ENCODE measurements at regions not wholly inside any gene's neighbourhood (a gene's known extent, or its start where the extent isn't known, plus 50 kb on each side); places are given as distances from the start of the nearest gene placed in this dataset.
"Not testable (repeated sequence)": the region's sequence is repeated elsewhere in the genome, so short reads cannot be mapped to it uniquely, and the experiment has no call there.

GRCh38 chr12:61290473-61290872, 969.7 kb upstream of the USP15 start:
- no peak for TF ChIP-seq JUND (IDR thresholded peaks at IDR 0.05; ENCODE audit: low read depth)
- DNase-seq (ENCODE audit: low read depth in 1 of 2, low spot score in 1 of 2) = no peak
- in situ Hi-C loops (cut with HindIII; ENCODE audit: low pct_unique_long_range_greater_than_20kb, low sequenced_read_pairs) = no loop called here

GRCh38 chr12:61291647-61292046, 968.6 kb upstream of the USP15 start:
- no peak for TF ChIP-seq JUND (IDR thresholded peaks at IDR 0.05; ENCODE audit: low read depth)
- in situ Hi-C loops (cut with HindIII; ENCODE audit: low pct_unique_long_range_greater_than_20kb, low sequenced_read_pairs) = no loop called here
- no peak for DNase-seq (ENCODE audit: low read depth in 1 of 2, low spot score in 1 of 2)

GRCh38 chr12:61294011-61294410, 966.2 kb upstream of the USP15 start:
- in situ Hi-C loops (cut with HindIII; ENCODE audit: low pct_unique_long_range_greater_than_20kb, low sequenced_read_pairs); DNase-seq (ENCODE audit: low read depth in 1 of 2, low spot score in 1 of 2): not testable (repeated sequence)

- no peak for DNase-seq (ENCODE audit: low read depth in 1 of 2, low spot score in 1 of 2)
- in situ Hi-C loops (cut with HindIII; ENCODE audit: low pct_unique_long_range_greater_than_20kb, low sequenced_read_pairs) = no loop called here
- TF ChIP-seq JUND (IDR thresholded peaks at IDR 0.05; ENCODE audit: low read depth) = no peak
These were observed 958.4 kb upstream of the USP15 start for GRCh38 chr12:61301817-61302216.

- in situ Hi-C loops (cut with HindIII; ENCODE audit: low pct_unique_long_range_greater_than_20kb, low sequenced_read_pairs) = no loop called here
- no peak for TF ChIP-seq JUND (IDR thresholded peaks at IDR 0.05; ENCODE audit: low read depth)
These were observed 957.9 kb upstream of the USP15 start for GRCh38 chr12:61302282-61302681.

GRCh38 chr12:61308220-61308619, 952.0 kb upstream of the USP15 start:
- TF ChIP-seq JUND (IDR thresholded peaks at IDR 0.05; ENCODE audit: low read depth) = no peak
- DNase-seq (ENCODE audit: low read depth in 1 of 2, low spot score in 1 of 2) = no peak
- in situ Hi-C loops (cut with HindIII; ENCODE audit: low pct_unique_long_range_greater_than_20kb, low sequenced_read_pairs) = no loop called here

More at GRCh38 chr12:61302282-61302681, 957.9 kb upstream of the USP15 start:
- no peak for DNase-seq (ENCODE audit: low read depth in 1 of 2, low spot score in 1 of 2)

GRCh38 chr12:61311413-61311812, 948.8 kb upstream of the USP15 start:
- in situ Hi-C loops (cut with HindIII; ENCODE audit: low pct_unique_long_range_greater_than_20kb, low sequenced_read_pairs) = no loop called here
- no peak for DNase-seq (ENCODE audit: low read depth in 1 of 2, low spot score in 1 of 2)
- no peak for TF ChIP-seq JUND (IDR thresholded peaks at IDR 0.05; ENCODE audit: low read depth)

- in situ Hi-C loops (cut with HindIII; ENCODE audit: low pct_unique_long_range_greater_than_20kb, low sequenced_read_pairs) = no loop called here
- no peak for DNase-seq (ENCODE audit: low read depth in 1 of 2, low spot score in 1 of 2)
- no peak for TF ChIP-seq JUND (IDR thresholded peaks at IDR 0.05; ENCODE audit: low read depth)
These were observed 911.3 kb upstream of the USP15 start for GRCh38 chr12:61348871-61349270.

- no peak for DNase-seq (ENCODE audit: low read depth in 1 of 2, low spot score in 1 of 2)
- TF ChIP-seq JUND (IDR thresholded peaks at IDR 0.05; ENCODE audit: low read depth) = no peak
- in situ Hi-C loops (cut with HindIII; ENCODE audit: low pct_unique_long_range_greater_than_20kb, low sequenced_read_pairs) = no loop called here
These were observed 905.1 kb upstream of the USP15 start for GRCh38 chr12:61355105-61355504.

- no peak for DNase-seq (ENCODE audit: low read depth in 1 of 2, low spot score in 1 of 2)
- TF ChIP-seq JUND (IDR thresholded peaks at IDR 0.05; ENCODE audit: low read depth) = no peak
- in situ Hi-C loops (cut with HindIII; ENCODE audit: low pct_unique_long_range_greater_than_20kb, low sequenced_read_pairs) = no loop called here
These were observed 903.7 kb upstream of the USP15 start for GRCh38 chr12:61356485-61356884.

- peak in 1 of 2 experiments; percentile 34 for DNase-seq (ENCODE audit: low read depth in 1 of 2, low spot score in 1 of 2)
- TF ChIP-seq JUND (IDR thresholded peaks at IDR 0.05; ENCODE audit: low read depth) = no peak
- in situ Hi-C loops (cut with HindIII; ENCODE audit: low pct_unique_long_range_greater_than_20kb, low sequenced_read_pairs) = no loop called here
These were observed 902.7 kb upstream of the USP15 start for GRCh38 chr12:61357496-61357895.

- no peak for TF ChIP-seq JUND (IDR thresholded peaks at IDR 0.05; ENCODE audit: low read depth)
- DNase-seq (ENCODE audit: low read depth in 1 of 2, low spot score in 1 of 2) = no peak
- in situ Hi-C loops (cut with HindIII; ENCODE audit: low pct_unique_long_range_greater_than_20kb, low sequenced_read_pairs) = no loop called here
These were observed 898.2 kb upstream of the USP15 start for GRCh38 chr12:61362037-61362436.

GRCh38 chr12:61365001-61365400, 895.2 kb upstream of the USP15 start:
- no peak for TF ChIP-seq JUND (IDR thresholded peaks at IDR 0.05; ENCODE audit: low read depth)
- in situ Hi-C loops (cut with HindIII; ENCODE audit: low pct_unique_long_range_greater_than_20kb, low sequenced_read_pairs) = no loop called here

GRCh38 chr12:61367281-61367785, 892.9 kb upstream of the USP15 start:
- peak in 1 of 2 experiments; percentile 12 for DNase-seq (ENCODE audit: low read depth in 1 of 2, low spot score in 1 of 2)
- no peak for TF ChIP-seq JUND (IDR thresholded peaks at IDR 0.05; ENCODE audit: low read depth)
- in situ Hi-C loops (cut with HindIII; ENCODE audit: low pct_unique_long_range_greater_than_20kb, low sequenced_read_pairs) = no loop called here

More at GRCh38 chr12:61365001-61365400, 895.2 kb upstream of the USP15 start:
- DNase-seq (ENCODE audit: low read depth in 1 of 2, low spot score in 1 of 2) = no peak
